SKM-1 (cell line): ENCODE measurements at regions not wholly inside any gene's neighbourhood (a gene's known extent, or its start where the extent isn't known, plus 50 kb on each side); places are given as distances from the start of the nearest gene placed in this dataset.
"Not testable (repeated sequence)": the region's sequence is repeated elsewhere in the genome, so short reads cannot be mapped to it uniquely, and the experiment has no call there.

ENCODE experiments used
- DNase-seq: peaks from one replicate; lab custom pipeline; 2025; ENCODE audit not compliant: unreplicated experiment; lab: John Stamatoyannopoulos, UW

- DNase-seq: not testable (repeated sequence)
These were observed 239.4 kb downstream of the ANKRD30B start for GRCh38 chr18:14987377-14987776.

DNA sequence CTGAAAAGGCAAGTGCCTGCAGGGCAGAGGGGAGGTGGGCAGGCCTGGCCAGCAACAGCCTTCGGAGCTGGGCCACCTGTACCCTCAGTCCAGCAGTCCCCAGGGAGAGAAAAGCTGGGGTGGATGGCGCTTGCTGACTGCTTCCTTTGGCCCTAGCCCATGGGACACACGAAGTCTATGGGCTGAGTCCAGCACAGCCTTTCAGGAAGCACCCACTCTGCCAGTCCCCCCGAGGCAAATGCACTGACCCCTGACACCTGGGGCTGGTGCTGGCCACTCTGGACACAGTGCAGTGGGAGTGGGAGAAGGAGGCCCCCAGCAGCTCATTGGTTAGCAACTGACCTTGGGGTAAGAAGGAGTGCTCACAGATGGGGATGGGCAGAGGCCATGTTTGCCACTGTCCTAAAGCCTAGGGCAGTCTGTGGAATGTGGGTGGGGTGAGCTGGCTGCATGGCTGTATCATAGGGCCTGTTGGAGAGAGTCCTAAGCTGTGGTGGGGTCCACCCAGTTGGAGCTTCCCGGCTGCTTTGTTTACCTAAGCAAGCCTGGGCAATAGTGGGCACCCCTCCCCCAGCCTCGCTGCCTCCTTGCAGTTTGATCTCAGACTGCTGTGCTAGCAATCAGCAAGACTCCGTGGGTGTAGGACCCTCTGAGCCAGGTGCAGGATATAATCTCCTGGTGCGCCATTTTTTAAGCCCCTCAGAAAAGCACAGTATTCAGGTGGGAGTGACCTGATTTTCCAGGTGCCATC is 240.2 kb downstream of the ANKRD30B start:
- not testable (repeated sequence) for DNase-seq

- DNase-seq: not testable (repeated sequence)
These were observed 241.6 kb downstream of the ANKRD30B start for GRCh38 chr18:14989569-14989968.

DNA sequence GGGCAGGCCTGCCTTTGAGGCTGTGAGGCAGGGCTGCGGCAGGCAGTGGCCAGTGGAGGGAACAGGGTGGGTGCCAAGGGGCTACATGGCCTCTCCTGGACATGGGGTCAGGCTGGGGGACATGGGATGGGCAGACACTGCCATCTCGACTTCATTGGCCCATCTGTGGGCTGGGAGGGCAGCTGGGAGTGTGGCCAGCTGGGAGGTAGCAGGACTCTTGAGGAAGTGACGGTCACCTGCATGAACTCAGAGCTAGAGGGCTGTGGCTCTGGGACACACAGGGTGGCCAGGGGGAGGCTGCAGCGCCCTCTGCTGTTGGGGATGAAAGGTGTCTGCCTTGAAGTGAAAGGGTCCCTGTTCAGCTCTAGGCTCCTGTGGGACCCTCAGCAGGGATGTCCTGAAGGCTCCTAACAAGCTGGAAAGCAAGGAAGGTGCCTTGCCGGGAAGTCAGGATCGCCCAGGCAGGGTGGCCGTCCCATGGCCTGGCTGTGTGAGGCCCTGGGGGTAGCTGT is 244.0 kb downstream of the ANKRD30B start:
- not testable (repeated sequence) for DNase-seq

GRCh38 chr18:14992758-14993157 is 244.8 kb downstream of the ANKRD30B start:
- DNase-seq: not testable (repeated sequence)

- not testable (repeated sequence) for DNase-seq
These were observed 247.1 kb downstream of the ANKRD30B start for GRCh38 chr18:14995023-14995422.

- DNase-seq: no peak
These were observed 249.4 kb downstream of the ANKRD30B start for GRCh38 chr18:14997357-14997756.

DNA sequence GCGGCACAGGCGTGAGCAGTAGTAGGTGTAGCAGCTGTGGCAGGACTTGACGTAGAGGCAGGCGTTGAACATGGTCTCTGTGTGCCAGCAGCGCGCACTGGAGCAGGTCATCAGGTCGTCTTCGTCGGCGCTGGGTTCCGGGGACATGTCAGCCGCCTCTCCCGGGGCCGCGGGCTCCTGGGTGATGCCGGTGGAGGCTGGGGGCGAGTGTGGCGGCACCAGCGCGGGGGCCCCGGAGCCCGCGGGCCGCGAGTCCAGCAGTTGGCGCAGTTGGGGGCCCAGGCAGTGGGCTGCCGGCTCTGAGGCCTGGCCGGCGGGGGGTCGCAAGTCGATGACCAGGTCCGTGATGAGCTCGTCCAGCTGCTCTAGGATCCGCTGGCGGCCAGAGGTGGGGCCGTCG is 249.9 kb downstream of the ANKRD30B start:
- not testable (repeated sequence) for DNase-seq

- DNase-seq: not testable (repeated sequence)
These were observed 250.5 kb downstream of the ANKRD30B start for GRCh38 chr18:14998360-14999042.

DNA sequence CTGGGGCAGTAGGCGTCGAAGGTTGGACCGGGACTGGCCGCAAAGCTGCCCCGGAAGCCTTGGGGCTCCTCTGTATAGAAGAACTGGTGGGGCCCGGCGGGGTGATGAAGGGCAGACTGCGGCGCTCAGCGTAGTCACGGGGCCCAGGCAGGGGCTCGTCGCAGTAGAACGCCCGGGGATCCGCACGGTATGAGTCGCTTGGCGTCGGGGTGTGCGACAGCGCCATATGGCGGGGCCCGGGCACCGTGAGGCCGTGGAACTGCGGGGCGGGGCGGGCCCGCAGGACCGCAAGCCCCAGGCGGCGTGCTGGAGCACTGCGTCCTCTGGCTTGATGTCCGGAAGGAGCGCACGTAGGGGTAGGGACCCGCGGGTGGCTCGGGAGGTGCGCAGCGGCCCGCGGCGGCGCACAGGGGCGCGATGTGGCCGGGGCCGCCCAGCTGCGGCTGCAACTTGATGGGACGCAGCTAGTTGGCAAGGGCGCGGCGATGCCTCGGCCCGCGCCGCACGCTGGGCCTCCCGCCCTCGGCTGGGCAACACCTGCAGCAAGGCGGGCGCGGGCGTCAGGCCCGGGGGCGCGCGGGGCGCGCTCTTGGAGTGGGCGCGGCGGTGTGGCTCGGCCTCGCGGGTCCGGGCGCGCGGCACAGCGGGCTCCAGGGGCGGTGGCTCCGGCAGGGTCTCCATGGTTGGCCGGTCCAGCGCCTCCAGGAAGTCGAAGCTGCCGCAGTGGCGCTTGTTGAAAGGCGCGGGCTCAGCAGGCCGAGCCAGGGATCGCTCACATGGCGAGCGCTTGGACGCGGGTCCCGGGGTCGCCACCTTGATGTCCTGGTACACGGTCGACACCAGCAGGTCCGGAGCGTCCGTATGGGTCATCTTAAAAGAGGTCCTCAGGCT is 251.4 kb downstream of the ANKRD30B start:
- no peak for DNase-seq

- DNase-seq: not testable (repeated sequence)
These were observed 252.4 kb downstream of the ANKRD30B start for GRCh38 chr18:15000119-15001037.

DNA sequence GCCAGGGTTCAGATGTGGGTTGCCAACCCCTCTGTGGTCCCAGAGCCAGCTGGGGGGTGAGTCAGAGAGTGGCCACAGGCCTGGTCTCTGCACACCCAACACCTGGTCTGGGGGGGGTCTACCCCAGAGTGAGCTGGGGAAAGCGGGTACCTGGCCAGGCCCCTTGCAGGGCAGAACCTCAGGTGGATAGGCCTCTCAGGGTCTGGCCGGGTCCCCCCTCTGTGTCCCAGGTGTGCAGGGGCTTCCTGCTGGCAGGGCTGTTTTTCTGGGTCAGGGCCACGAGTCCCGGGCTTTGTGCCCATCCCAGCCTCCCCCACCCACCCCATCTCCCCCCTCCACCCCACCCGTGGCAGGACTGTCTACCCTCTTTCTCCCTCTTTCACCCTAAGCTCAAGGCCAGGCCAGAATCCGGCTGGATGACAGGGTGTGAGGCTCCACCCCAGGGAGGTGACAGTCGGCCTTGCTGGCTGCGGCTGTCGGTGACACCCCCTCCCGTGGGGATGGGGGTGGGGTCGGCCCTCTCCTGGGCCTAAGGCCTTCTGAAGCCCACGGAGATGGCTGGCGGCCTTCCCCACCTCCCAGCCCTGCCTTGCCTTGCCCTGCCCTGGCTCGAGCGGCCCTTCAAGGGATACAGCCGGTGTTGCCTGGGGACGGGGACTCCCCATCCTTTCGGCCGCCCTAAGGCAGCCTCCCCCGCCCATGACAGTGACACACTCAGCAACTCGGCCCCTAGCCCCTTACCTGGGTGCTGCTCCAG is 253.2 kb downstream of the ANKRD30B start:
- not testable (repeated sequence) for DNase-seq

DNA sequence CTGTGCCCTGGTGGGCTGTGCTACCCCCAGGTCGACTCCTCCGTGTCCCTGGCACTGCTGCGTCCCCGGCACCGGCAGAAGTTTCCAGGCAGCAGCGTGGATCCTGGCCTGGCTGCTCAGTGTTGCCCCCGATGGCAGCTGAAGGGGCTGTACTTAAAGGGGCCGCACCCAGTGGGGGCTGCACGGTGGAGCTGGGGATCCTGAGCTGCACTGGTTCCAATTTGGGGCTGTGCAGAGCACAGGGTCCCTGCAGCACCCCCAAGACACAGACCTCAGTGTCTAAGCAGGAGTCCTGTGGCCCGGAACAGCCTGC is 253.8 kb downstream of the ANKRD30B start:
- DNase-seq: not testable (repeated sequence)

- not testable (repeated sequence) for DNase-seq
These were observed 254.8 kb downstream of the ANKRD30B start for GRCh38 chr18:15002765-15003164.

- not testable (repeated sequence) for DNase-seq
These were observed 255.3 kb downstream of the ANKRD30B start for GRCh38 chr18:15003231-15003630.

- DNase-seq: not testable (repeated sequence)
These were observed 255.8 kb downstream of the ANKRD30B start for GRCh38 chr18:15003636-15004269.

- not testable (repeated sequence) for DNase-seq
These were observed 256.4 kb downstream of the ANKRD30B start for GRCh38 chr18:15004270-15004973.
